Activated CD8-positive, alpha-beta memory T cell treated with anti-CD3 and anti-CD28 coated beads for 1 hour (primary cell): ENCODE measurements at regions not wholly inside any gene's neighbourhood (a gene's known extent, or its start where the extent isn't known, plus 50 kb on each side); places are given as distances from the start of the nearest gene placed in this dataset.

Experiments used
- DNase-seq, 2 donors: peaks; one replicate each; pipeline ENCODE4 v3.0.0-alpha.2; 2020; ENCODE audit warnings: low read depth in 1 of 2; ENCODE audit errors: extremely low read depth in 1 of 2

DNA sequence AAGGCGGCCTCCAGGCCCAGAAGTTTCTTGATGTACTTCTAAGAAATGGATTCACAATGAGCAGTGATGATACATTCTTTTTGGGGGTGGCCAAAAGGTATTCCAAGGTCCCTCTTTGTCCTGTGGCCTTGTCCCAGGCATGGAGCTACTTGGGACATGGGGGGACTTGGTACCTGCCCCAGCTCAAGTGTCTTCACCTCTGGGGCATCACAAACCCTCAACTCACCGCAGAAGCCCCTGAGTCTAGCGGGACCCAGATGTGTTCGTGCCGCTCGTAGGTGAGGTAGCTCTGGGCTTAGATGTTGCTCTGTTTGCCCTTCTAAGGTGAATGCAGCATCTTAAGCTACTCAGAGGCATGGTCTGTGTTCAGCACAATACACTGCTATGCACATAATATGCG, 338.0 kb upstream of the IRX4 start:
- no peak for DNase-seq

- no peak for DNase-seq
These were observed 336.5 kb upstream of the IRX4 start for GRCh38 chr5:2219149-2219776.

GRCh38 chr5:2217219-2217618, 334.5 kb upstream of the IRX4 start:
- DNase-seq: no peak

DNA sequence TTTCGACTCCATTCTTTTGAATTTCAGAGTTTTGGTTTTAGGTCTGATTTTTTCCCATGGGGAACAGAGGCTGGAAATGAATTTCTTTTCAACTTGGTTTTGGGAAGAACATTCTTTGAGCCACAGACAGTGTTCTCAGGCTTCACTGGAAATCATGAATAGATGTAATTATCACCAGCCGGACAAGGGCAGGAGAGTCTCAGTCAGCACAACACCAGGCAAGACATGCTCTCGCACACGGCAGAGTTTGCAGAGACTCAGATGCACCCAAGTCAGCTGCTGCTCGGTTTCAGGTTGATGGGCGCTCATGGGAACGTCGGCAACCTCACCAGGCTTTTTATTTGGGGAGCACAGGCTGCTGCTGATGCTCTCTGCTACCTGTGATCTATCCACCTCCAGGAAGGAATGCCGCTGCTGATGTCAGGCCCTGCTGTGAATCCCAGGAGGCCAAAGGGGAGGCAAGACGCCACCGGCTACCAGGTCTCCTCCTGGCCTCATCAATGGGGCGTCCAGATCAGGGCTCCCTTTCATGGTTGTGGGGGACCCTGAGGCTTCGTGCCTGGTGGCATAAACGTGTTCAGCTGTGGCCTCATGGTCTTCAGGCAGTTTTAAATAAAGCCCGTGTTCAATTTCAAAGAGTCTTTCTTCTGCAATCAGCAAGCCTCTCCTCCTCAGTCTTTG, 332.3 kb upstream of the IRX4 start:
- DNase-seq: no peak

- DNase-seq: no peak
These were observed 330.5 kb upstream of the IRX4 start for GRCh38 chr5:2213121-2213730.

DNA sequence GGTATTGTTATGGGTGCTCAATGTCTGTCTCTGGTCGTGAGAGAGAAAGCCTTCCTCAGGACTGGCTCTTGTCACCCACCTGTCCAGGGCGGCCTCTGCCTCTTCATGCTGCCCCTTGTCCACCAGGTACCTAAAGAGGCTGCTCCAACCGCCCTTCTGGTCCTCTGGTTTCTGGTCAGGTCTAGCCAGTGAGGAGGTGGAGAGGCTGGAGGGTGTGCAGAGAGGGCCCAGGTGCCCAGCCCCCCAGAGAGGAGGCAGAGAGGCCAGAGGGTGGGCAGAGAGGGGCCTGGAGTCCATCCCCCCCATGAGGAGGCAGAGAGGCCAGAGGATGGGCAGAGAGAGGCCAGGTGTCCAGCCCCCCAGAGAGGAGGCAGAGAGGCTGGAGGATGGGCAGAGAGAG, 329.8 kb upstream of the IRX4 start:
- DNase-seq: no peak

DNA sequence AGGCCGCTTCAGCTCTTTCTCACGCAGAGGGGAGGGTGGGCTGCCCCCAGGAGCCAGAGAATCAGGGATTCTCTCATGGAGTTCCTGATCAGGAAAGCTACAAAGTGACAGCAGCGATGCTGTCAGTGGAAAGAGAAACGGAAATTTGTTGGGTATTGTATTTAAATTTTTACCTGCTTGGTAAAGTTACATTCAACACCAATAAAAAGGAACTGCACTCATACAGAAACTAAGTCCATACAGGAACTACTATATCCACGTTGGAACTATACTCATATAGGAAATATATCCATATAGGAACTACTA, 325.5 kb upstream of the IRX4 start:
- DNase-seq: no peak

- no peak for DNase-seq
These were observed 324.9 kb upstream of the IRX4 start for GRCh38 chr5:2207416-2208238.

DNA sequence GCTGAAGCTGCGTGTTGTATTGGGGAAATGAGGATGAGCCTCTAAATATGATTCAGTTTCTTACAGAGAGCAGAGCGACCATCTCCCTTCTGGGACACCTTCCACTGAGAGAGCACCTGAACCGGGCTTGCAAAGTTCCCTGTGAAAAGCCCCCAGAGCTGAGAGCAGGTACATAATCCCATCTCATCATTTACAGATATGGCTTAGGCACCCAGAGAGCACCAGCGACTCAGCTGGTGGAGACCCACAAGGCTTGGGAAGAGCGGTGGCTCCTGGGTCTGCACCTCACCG, 324.3 kb upstream of the IRX4 start:
- no peak for DNase-seq

DNA sequence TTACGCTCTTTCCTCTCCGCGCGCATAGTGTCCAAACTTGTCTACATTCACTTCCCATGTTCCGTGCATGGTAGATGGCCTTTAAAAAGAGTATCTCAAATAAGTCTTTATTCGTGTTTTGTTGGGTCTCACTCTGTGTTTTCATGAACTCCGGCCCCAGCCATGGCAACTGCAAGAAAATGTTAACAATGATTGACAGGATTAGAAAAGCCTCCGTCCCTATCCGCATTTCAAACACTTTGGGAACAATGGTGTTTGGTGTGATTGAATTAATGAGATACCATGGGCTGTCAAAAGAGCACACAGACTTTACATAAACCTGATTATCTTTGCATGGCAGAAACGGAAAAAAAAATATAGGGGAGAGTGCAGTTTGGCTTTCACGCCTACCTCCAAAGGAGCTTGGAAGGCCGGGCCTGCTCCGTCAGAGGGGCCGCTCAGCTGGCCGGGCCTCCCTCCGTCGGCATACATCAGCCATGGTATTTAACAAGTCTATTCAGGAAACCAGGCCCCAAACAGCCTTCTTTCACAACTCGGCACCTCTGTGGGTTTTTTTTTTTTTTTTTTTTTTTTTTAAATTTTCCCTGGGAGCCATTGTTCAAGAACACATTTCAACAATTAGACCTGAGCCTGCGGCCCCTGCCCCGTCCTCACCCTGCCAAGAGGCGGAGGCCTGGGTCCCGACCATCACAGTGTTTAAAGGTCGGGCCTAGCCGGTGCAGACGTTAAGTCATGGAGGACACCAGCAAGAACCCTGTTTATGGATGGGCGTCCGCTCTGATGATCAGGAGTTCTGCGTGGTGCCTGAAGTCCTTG, 323.8 kb upstream of the IRX4 start:
- DNase-seq: no peak

DNA sequence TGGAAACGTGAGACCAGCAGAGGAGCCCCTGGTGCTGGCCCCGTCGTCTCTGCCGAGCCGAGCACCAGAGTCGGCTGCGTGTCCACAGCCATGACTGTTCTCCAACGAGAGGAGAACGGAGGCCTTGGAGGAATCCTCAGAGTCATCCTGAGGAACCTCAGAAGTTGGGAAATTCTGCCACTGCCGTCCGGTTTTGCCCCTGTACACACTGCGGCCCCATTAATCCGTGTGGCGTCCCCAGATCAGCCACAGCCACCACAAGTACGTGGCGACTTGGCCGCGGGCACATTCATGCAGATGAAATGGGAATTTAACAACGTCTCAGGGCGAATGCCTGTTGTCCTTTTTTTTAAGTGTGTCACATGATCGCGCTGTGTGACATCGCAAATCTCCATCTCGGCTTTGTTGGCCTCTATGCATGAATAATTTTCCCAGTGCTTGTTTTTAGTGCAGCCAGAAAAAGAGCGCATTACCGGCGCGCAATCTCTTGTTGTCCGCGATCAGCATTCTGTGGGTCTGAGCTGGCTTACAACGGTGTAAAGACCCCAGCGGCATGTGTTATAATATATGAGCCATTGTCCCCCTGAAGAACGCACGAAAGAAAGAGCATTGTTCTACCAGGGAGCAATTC, 323.0 kb upstream of the IRX4 start:
- no peak for DNase-seq

DNA sequence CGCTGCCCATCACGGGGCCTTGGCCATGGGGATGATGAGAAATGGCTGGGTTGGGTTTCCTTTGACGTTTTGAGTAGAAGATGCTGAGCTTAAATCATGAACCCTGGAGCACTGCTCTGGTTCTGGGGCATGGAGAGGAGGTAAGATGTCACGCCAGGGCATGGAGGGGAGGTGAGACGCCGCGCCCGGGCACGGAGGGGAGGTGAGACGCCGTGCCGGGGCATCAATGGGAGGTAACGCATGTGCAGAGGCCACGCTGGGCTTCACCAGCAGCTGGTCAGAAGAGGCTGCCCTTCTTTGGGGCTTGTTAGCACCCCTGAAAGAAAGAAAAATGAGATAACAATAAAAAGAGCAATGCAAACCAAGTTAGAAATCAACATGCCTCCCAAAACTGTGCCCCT, 322.5 kb upstream of the IRX4 start:
- no peak for DNase-seq

GRCh38 chr5:2204366-2205184, 321.9 kb upstream of the IRX4 start:
- no peak for DNase-seq

GRCh38 chr5:2203774-2204173, 321.0 kb upstream of the IRX4 start:
- no peak for DNase-seq

- no peak for DNase-seq
These were observed 319.1 kb upstream of the IRX4 start for GRCh38 chr5:2201832-2202231.

DNA sequence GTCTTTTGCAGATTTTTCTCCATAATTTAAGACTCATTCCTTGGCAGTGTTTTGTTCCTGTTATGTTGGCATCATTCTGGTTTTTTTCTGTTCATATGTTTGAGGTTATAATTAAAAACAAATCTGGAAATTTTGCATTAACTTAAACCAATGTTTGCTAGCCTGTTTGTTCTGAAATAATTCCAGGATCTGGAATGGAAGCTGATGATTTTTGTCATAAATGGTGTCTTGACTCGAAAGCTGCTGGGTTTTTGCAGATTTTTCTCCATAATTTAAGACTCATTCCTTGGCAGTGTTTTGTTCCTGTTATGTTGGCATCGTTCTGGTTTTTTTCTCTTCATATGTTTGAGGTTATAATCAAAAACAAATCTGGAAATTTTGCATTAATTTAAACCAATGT, 318.7 kb upstream of the IRX4 start:
- DNase-seq: no peak

- no peak for DNase-seq
These were observed 318.3 kb upstream of the IRX4 start for GRCh38 chr5:2201011-2201410.

- no peak for DNase-seq
These were observed 317.7 kb upstream of the IRX4 start for GRCh38 chr5:2200261-2200950.

DNA sequence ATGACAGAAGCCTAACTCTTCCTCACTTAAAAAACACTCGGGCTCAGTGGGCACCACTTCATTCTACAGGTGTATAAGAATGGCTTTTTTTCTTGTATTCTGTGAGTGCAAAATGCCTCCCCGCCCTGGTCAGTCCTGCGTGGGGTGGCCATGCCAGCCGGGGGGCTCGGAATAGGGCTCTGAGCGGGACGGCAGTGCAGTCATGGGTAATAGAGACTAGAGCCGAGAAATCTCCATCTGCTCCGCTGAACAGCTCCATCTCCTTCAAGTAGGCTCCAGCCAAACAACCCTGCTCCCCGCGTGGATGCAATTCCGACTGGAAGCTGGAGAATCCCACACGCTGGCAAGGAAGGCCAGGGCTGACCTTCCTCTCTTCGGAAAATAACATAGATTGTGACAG, 317.0 kb upstream of the IRX4 start:
- no peak for DNase-seq
